Stimulated activated CD4-positive, alpha-beta T cell treated with anti-CD3 and anti-CD28 coated beads, Interleukin-2, amount 100 ng/mL, for 48 hours (primary cell): ENCODE measurements at regions not wholly inside any gene's neighbourhood (a gene's known extent, or its start where the extent isn't known, plus 50 kb on each side); places are given as distances from the start of the nearest gene placed in this dataset.

Experiments
- DNase-seq, 2 donors: peaks; one replicate each; pipeline ENCODE4 v3.0.0-alpha.2; 2020

GRCh38 chr4:38230821-38231563 is 270.8 kb downstream of the PTTG2 start:
- DNase-seq = no peak

- DNase-seq = no peak
These were observed 271.4 kb downstream of the PTTG2 start for GRCh38 chr4:38231626-38232025.

GRCh38 chr4:38232741-38233140 is 272.5 kb downstream of the PTTG2 start:
- no peak for DNase-seq

GRCh38 chr4:38233727-38234480 is 273.7 kb downstream of the PTTG2 start:
- no peak for DNase-seq

- no peak for DNase-seq
These were observed 275.2 kb downstream of the PTTG2 start for GRCh38 chr4:38235354-38235753.

- no peak for DNase-seq
These were observed 275.8 kb downstream of the PTTG2 start for GRCh38 chr4:38236003-38236402.

GRCh38 chr4:38236503-38236902 is 276.3 kb downstream of the PTTG2 start:
- no peak for DNase-seq

- DNase-seq = no peak
These were observed 276.9 kb downstream of the PTTG2 start for GRCh38 chr4:38237139-38237538.

- DNase-seq = no peak
These were observed 281.3 kb downstream of the PTTG2 start for GRCh38 chr4:38241541-38241940.

- no peak for DNase-seq
These were observed 281.9 kb downstream of the PTTG2 start for GRCh38 chr4:38242101-38242500.

- DNase-seq = no peak
These were observed 282.7 kb downstream of the PTTG2 start for GRCh38 chr4:38242822-38243387.

- DNase-seq = no peak
These were observed 283.3 kb downstream of the PTTG2 start for GRCh38 chr4:38243388-38244053.

GRCh38 chr4:38254825-38255224 is 294.6 kb downstream of the PTTG2 start:
- DNase-seq = no peak

- DNase-seq = no peak
These were observed 295.4 kb downstream of the PTTG2 start for GRCh38 chr4:38255572-38255971.

GRCh38 chr4:38266616-38267015 is 306.4 kb downstream of the PTTG2 start:
- no peak for DNase-seq

- no peak for DNase-seq
These were observed 308.1 kb downstream of the PTTG2 start for GRCh38 chr4:38268108-38268820.

GRCh38 chr4:38268837-38269236 is 308.6 kb downstream of the PTTG2 start:
- DNase-seq = no peak

GRCh38 chr4:38273407-38273806 is 313.2 kb downstream of the PTTG2 start:
- DNase-seq = no peak

- DNase-seq = no peak
These were observed 315.3 kb downstream of the PTTG2 start for GRCh38 chr4:38275331-38276100.

GRCh38 chr4:38278255-38278654 is 318.1 kb downstream of the PTTG2 start:
- DNase-seq = no peak

GRCh38 chr4:38279077-38279476 is 318.9 kb downstream of the PTTG2 start:
- no peak for DNase-seq
